Adipose tissue (tissue), 3 donors: ENCODE measurements at regions not wholly inside any gene's neighbourhood (a gene's known extent, or its start where the extent isn't known, plus 50 kb on each side); places are given as distances from the start of the nearest gene placed in this dataset.
"Not testable (repeated sequence)": the region's sequence is repeated elsewhere in the genome, so short reads cannot be mapped to it uniquely, and the experiment has no call there.

ENCODE experiments used
- H3K27ac ChIP-seq: one replicate; pipeline ENCODE4 v1.5.1; 2013; ENCODE audit warnings: low read depth, low read length
- WGBS, 3 donors: extraction: QIAGEN DNeasy Blood & Tissue Kit; methylation state at CpG; one replicate each; pipeline ENCODE4 v1.1.7; 2013; 5-methylcytosine and 5-hydroxymethylcytosine counted together
- donor health status: healthy with polysubstance abuse.
- donor health status: Bipolar disorder and iron deficiency.
- donor health status: healthy.

DNA sequence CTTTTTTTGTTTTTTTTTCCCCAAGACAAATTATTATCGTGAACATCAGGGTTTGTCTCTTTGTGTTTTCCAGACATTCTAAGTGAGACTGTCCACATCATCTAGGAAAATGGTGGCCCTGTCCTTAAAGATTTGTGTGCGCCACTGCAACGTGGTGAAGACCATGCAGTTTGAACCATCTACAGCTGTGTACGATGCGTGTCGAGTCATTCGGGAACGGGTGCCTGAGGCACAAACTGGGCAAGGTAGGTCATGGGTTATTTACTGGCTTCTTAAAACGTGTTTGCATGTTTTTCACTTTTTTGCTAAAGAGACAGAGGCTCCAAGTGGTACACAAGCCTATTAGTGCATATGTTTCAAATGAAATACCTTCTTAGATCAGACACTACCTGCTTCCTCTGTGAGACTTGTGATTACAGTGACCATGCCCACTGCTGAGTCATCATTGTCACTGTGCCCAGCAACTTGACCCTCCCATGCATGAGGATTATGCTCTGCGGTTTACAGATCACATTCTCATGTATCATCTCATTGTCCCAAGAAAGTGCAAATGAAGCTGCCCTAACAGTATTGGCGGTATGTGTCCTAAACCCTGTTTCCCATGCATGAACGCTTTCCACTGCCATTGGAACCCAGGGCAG lies 395.2 kb upstream of the TPM1 start:
- WGBS, 3 donors: 90 to 93% (median 91%) methylated on average over 12 of the region's 12 CpGs
- no peak overlapping the region for H3K27ac ChIP-seq

DNA sequence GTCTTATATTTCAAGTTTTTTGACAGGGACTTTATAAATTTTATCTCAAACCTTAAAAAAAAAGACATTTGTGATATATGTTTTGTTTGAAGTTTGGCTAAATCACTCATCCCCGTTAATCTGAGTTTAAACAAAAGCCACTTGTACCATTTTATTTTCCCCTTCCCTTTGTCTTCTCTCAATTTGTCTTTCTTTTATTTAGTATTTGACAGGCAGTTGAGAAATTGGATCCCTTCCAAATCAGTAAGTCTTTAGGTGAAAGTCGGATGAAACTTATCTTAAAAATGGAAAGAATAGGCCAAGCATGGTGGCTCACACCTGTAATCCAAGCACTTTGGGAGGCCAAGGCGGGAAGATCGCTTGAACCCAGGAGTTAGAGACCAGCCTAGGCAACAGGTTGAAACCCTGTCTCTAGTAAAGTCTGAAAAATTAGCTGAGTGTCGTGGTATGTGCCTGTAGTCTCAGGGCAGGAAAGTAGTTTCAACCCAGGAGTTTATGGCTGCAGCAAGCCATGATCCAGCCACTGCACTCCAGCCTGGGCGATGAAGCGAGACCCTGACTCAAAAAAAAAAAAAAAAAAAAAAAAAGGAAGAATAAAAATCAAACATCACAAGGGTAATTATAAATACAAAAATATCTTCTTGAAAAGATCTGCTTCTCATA lies 394.6 kb upstream of the TPM1 start:
- no peak overlapping the region for H3K27ac ChIP-seq
- 89 to 91% (median 90%) methylated on average over 7 of the region's 7 CpGs for WGBS, 3 donors

DNA sequence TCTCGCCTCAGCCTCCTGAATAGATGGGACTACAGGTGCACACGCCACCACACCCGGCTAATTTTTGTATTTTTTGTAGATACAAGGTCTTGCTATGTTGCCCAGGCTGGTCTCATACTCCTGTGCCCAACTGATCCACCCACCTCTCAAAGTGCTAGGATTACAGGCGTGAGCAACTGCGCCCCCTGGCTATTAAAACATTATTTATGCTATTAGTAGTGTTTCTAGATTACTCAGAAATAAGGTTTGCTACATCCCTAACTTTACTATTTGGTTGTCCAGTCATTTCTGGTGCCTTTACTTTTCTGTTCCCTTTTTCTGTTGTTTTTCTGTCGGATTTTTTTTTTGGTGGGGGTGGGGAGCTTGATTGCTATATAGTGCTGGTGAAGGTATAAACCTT lies 393.6 kb upstream of the TPM1 start:
- 86 to 89% (median 88%) methylated on average over 6 of the region's 6 CpGs for WGBS, 3 donors

DNA sequence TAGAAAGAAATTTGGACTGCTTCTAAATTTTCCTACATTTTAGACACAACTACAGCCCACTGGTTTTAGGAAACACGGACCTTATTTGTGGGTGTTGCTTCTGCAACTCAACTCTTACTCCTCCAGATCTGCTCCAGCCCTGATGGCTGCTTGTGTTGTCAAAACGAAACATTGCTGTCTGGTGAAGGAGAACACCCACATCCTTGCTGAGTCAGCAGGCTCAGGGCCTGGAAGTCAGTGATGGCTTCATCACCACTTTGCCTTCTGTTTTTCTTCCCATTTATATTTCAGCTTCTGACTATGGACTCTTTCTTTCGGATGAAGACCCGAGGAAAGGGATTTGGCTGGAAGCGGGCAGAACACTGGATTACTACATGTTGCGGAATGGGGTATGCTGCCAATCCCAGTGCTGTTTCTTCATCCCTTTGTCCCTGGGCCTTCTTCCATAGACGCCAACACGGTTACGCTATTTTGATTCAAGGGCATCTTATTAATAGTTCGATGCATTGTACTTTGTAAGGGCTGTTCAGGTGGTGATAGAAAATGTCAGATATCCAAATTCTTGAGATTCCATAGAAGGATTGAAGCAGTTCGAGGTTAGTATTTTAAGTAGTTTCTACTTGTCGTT lies 392.6 kb upstream of the TPM1 start:
- 78 to 91% (median 79%) methylated on average over 12 of the region's 12 CpGs for WGBS, 3 donors

More for the DNA sequence above, 393.6 kb upstream of the TPM1 start:
- no peak overlapping the region for H3K27ac ChIP-seq

DNA sequence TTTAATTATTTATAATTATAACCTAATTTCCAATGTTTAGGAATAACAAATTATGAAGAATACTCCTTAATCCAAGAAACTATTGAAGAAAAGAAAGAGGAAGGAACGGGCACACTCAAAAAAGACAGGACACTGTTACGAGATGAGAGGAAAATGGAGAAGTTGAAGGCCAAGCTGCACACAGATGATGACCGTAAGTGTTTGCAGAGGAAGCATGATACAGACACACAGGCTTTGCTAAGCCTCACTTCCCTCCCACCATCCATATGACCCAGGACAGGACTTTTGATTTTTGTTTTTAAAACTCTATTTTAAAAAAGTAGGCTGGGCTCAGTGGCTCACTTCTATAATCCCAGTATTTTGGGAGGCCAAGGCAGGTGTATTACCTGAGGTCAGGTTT lies 389.4 kb upstream of the TPM1 start:
- WGBS, 3 donors: 59 to 96% (median 75%) methylated on average over 3 of the region's 3 CpGs
- no peak overlapping the region for H3K27ac ChIP-seq

More for the DNA sequence above, 392.6 kb upstream of the TPM1 start:
- no peak overlapping the region for H3K27ac ChIP-seq

GRCh38 chr15:62656071-62656470 lies 386.5 kb upstream of the TPM1 start:
- WGBS, 3 donors: 95 to 98% (median 97%) methylated on average over 10 of the region's 10 CpGs
- H3K27ac ChIP-seq: no peak overlapping the region

GRCh38 chr15:62657501-62657900 lies 385.0 kb upstream of the TPM1 start:
- 63 to 92% (median 66%) methylated on average over 7 of the region's 7 CpGs for WGBS, 3 donors
- not testable (repeated sequence) for H3K27ac ChIP-seq

GRCh38 chr15:62658498-62658897 lies 384.0 kb upstream of the TPM1 start:
- 64 to 85% (median 70%) methylated on average over 11 of the region's 11 CpGs for WGBS, 3 donors
- H3K27ac ChIP-seq: no peak overlapping the region

- H3K27ac ChIP-seq: no peak overlapping the region
Measured at GRCh38 chr15:62663547-62663946, 379.0 kb upstream of the TPM1 start.

- no peak overlapping the region for H3K27ac ChIP-seq
- WGBS, 3 donors: 58 to 80% (median 67%) methylated on average over 4 of the region's 4 CpGs
Measured at GRCh38 chr15:62665449-62665848, 377.1 kb upstream of the TPM1 start.

- 92 to 95% (median 93%) methylated on average over 4 of the region's 4 CpGs for WGBS, 3 donors
- no peak overlapping the region for H3K27ac ChIP-seq
Measured at GRCh38 chr15:62666046-62666445, 376.5 kb upstream of the TPM1 start.

DNA sequence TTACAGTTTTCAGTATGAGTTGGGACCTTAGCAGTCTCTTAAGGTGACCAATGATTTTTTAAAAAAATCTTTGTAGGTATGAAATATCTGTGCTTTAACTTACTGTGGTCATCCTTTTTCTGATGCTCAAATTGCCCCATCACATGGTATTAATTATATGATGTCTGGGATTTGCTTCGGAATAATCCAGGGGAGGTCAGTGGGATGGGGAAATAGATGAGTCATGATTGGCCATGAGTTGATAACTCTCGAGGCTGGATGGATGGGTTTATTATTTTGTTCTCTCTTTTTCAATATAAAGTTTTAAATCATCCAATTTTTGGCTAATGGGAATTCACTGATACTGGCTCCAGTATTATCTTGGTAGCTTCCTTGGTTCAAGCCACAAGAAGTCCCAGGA lies 370.3 kb upstream of the TPM1 start:
- H3K27ac ChIP-seq: no peak overlapping the region
- WGBS, 3 donors: 58 to 83% (median 69%) methylated on average over 2 of the region's 2 CpGs

DNA sequence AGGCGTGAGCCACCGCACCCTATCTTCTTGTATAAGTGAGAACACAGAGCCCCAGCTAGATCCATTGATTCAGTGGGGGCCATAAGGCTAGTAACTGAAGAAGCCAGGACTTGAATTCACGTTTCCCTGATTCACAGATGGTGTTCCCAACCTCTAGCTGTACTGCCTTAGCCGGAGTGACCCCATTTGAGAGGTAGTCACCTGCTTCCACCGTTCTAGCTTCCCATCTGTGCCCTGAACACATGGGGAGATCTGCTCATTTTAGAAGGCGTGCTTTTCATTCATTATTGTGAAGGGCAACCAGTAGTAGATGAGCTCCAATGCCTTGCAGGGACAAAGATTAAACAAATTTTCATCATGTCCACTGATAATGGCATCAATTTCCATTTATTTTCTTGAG lies 365.7 kb upstream of the TPM1 start:
- WGBS, 3 donors: 93 to 95% (median 95%) methylated on average over 6 of the region's 6 CpGs
- no peak overlapping the region for H3K27ac ChIP-seq

DNA sequence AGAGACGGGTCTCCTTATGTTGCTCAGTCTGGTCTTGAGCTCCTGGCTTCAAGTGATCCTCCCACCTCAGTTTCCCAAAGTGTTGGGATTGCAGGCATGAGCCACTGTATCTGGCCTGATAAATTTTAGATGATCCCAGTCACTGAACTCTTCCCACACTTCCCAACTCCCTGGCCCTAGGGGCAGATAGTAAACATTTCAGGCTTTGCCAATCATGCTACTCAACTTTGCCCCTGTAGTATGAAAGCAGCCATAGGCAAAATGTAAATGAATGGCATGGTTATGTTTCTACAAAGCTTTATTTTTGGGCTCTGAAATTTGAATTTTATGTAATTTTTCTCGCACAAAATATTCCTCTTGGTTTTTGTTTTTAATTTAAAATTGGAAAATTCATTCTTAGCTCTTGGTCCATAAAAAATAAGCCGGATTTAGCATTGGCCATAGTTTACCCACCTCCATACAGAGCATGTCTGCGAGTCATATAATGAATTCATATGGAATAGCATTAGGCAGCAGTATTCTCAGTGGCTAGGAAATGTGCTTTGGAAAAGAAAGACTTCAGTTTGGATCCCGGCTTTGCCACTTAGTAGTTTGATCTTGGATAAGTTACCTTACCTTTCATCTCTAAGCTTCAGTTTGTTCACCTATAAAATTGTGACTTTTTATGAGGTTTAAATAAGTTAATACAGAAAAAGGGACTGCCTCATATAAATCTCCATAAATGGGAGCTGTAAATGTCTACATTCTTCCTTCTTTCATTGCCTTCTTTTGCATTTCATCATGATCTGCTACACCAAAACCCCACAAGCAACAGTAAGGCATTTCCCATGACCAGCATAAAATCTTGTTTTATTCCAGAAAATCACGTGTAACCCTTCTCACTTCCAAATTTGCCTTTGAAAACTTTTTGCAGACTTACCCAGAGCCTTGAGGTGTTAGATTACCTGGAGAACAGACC lies 360.3 kb upstream of the TPM1 start:
- 92 to 96% (median 96%) methylated on average over 6 of the region's 6 CpGs for WGBS, 3 donors
- no peak overlapping the region for H3K27ac ChIP-seq

GRCh38 chr15:62683192-62683591 lies 359.4 kb upstream of the TPM1 start:
- H3K27ac ChIP-seq: not testable (repeated sequence)
- WGBS, 3 donors: 94 to 98% (median 96%) methylated on average over 5 to 7 of the region's 8 CpGs

DNA sequence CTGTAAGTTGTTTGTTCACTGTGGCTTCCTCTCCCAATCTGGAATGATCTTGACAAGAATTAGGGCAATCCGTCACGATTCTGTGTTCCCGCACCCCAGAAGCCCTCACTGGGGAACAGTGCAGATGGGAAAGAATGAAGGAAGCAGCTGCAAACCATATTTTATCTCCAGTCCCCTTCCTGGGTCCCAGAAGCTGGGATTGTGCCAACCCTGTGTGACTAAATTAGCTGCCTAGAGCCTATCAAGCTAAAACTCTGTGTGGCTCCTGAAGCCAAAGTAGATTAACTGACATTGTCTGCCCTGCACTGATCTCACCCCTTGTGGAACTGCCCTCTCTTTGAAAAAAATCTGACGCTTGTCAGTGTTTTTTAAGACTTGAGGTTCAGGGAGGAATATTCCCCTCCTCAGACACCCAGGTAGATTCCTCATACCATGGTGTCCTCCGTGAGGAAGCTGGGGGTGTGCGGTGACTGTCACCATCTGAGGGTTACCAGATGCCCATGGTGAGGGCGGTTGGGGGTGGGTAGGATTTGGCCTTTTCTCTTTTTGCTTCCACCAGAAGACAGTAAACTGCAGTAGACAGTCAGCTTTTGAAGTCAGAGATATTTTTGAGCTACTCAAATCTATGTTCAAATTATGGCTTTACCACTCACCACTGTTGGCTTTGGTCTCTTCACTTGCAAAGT lies 358.3 kb upstream of the TPM1 start:
- 83 to 91% (median 87%) methylated on average over 7 of the region's 7 CpGs for WGBS, 3 donors

GRCh38 chr15:62691008-62691407 lies 351.5 kb upstream of the TPM1 start:
- H3K27ac ChIP-seq: no peak overlapping the region
- 65 to 89% (median 75%) methylated on average over 1 to 2 of the region's 2 CpGs for WGBS, 3 donors

More for the DNA sequence above, 358.3 kb upstream of the TPM1 start:
- no peak overlapping the region for H3K27ac ChIP-seq

- 95 to 96% (median 96%) methylated on average over 23 of the region's 23 CpGs for WGBS, 3 donors
- no peak overlapping the region for H3K27ac ChIP-seq
Measured at GRCh38 chr15:62697636-62698035, 344.9 kb upstream of the TPM1 start.
